ENCODE measurements at regions not wholly inside any gene's neighbourhood (a gene's known extent, or its start where the extent isn't known, plus 50 kb on each side); places are given as distances from the start of the nearest gene placed in this dataset.

- TF ChIP-seq CTCF (IDR thresholded peaks at IDR 0.05; ENCODE audit: low read length) (peak; percentile 57), EZH2 (IDR thresholded peaks at IDR 0.05; ENCODE audit: borderline replicate concordance, low read length) (no peak)
Measured at GRCh38 chr7:17009007-17009719, 127.4 kb upstream of the AGR3 start.
